D721Med (cell line): ENCODE measurements at regions not wholly inside any gene's neighbourhood (a gene's known extent, or its start where the extent isn't known, plus 50 kb on each side); places are given as distances from the start of the nearest gene placed in this dataset.

Experiments
- DNase-seq: peaks from one replicate; pipeline ENCODE4 v3.0.0; 2011; ENCODE audit warnings: low spot score; ENCODE audit not compliant: insufficient read length
- FAIRE-seq: peaks from 2 replicates; lab custom pipeline; 2011; peaks lifted over from hg19 to GRCh38; lab: Jason Lieb, UNC
- TF ChIP-seq, protein P1 (sequence below): IDR thresholded peaks from 2 replicates; pipeline ENCODE4 v1.5.1; 2012; ENCODE audit warnings: mild to moderate bottlenecking, control low read depth; ENCODE audit not compliant: insufficient read depth; ENCODE audit errors: missing control alignments

DNA sequence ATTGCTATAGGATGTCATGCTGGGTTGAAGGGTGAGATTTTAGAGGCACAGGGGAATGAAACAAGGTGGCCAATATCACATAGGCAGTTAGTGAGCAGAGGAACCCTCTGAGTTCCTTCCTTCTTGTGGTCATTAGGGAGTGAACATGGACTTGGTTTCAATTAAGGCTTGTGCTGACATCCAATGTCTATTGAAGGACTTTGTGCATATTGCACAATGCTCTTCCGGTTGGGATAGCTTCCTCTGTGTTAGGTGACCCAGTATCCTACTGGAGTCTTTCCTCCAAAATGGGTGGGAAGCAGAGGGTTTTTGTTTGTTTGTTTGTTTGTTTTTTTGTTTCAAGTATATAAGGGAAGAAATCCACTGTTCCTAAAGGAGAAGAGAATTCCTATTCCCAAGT lies 98.5 kb downstream of the HDGFL1 start:
- TF ChIP-seq, protein P1, sequence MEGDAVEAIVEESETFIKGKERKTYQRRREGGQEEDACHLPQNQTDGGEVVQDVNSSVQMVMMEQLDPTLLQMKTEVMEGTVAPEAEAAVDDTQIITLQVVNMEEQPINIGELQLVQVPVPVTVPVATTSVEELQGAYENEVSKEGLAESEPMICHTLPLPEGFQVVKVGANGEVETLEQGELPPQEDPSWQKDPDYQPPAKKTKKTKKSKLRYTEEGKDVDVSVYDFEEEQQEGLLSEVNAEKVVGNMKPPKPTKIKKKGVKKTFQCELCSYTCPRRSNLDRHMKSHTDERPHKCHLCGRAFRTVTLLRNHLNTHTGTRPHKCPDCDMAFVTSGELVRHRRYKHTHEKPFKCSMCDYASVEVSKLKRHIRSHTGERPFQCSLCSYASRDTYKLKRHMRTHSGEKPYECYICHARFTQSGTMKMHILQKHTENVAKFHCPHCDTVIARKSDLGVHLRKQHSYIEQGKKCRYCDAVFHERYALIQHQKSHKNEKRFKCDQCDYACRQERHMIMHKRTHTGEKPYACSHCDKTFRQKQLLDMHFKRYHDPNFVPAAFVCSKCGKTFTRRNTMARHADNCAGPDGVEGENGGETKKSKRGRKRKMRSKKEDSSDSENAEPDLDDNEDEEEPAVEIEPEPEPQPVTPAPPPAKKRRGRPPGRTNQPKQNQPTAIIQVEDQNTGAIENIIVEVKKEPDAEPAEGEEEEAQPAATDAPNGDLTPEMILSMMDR: no peak
- FAIRE-seq: no peak
- DNase-seq: no peak

DNA sequence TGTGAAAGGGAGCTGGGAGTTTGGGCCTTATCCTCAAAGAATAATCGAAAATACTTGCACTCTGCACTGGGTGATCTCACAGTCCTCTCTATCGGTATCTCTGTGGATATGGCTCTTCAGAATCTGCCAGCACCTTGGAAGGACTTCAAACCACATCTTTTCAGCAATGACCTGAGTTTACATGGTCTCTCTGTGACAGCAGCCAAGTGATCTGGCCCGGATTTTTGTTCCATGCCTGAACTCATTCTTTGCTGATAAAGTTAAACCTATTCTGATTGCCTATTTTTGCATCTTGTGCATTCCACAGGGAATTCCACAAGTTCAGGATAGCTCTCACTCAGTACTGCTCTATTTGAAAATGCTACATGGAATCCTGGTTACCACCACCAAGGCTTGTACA lies 98.9 kb downstream of the HDGFL1 start:
- FAIRE-seq (no peak), DNase-seq (no peak)
- TF ChIP-seq, protein P1: no peak

DNA sequence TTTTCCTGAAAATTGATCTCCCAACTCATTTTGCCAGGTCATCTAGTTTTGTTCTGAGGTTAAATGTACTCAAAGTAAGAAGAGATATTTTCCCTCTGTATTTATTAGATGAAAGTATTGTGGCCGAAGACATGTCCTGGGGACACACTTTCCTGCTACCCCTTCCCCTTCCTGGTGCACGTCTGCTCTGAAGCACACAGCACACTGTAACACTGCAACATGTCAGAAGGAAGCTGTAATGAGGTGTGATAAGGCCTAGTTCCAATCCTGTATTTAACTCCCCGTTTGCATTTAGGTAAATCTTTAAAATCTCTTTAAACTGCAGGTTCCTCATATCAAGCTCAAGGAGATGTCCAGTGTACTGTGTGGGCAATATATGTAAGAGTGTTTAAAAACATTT lies 99.4 kb downstream of the HDGFL1 start:
- TF ChIP-seq, protein P1: no peak
- FAIRE-seq (no peak), DNase-seq (no peak)

DNA sequence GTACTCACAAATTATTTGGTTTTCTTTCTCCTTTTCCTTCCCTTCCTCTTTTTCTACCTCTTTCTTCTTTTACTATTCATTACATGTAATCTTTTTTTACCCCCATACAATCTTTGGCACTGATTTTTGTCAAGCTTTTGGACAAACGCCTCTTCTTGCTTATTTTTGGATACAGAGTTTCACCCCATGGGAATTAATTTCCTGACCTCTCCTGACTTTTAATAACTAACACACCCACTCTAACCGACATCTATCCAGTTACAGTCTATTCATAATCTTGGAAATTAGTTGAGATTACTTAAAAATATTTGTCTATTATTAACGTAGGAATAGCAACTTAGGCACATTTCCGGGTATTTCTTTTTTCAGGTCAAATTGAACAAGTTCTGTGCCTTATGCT lies 101.2 kb downstream of the HDGFL1 start:
- TF ChIP-seq, protein P1: no peak
- FAIRE-seq: no peak
- DNase-seq: no peak

DNA sequence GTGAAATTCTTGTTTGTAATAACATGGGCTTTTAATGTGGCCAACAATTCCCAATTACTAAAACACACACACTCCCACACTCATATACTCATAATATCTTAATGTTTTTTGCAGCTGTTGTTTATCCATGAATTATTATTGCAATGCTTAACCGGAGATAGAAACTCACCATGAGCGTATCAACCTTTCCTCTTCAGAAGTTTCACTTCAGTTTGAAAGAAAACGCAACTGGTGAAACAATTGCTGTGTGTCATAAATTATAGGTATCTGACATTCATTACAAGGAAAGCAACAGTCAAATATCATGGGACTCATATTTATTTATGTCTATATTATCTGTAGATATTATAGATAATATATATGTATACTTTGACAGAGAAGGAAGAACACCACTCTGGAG lies 104.1 kb downstream of the HDGFL1 start:
- DNase-seq (no peak), FAIRE-seq (no peak)
- TF ChIP-seq, protein P1: no peak

DNA sequence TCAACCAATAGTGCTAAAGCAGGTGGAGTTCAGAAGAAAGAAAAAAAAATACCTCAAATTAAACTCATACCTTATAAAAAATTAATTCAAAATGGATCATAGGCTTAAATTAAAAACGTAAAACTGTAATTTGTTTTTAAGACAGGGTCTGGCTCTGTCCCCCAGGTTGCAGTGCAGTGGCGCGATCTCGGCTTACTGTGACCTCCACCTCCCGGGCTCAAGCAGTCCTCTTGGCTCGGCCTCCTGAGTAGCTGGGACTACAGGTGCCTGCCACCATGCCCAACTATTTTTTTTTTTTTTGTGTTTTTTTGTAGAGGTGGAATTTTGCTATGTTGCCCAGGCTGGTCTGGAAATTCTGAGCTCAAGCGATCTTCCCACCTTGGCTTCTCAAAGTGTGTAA lies 111.6 kb downstream of the HDGFL1 start:
- DNase-seq (no peak), FAIRE-seq (no peak)
- TF ChIP-seq, protein P1: no peak

DNA sequence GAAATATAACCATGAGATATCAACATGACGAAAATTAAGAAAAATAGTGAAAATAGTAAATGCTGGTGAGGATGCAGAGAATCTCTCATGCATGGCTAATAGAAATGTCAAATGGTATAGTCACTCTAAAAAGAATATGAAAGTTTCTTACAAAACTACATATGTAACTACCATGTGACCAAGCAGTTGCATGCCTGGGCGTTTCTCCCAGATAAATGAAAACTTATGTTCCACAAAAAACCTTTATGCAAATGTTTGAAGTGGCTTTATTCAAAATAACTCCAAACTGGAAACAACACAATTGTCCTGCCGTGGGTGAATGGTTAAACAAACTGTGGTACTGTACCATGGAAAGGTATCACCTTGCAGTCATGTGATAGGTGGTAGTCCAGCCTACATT lies 112.4 kb downstream of the HDGFL1 start:
- no peak for DNase-seq
- TF ChIP-seq, protein P1: no peak
- FAIRE-seq: no peak
